ENCODE measurements at regions not wholly inside any gene's neighbourhood (a gene's known extent, or its start where the extent isn't known, plus 50 kb on each side); places are given as distances from the start of the nearest gene placed in this dataset.
A peak's percentile ranks its signal among the peaks of the same experiment; 100 is the strongest.
"Not testable (repeated sequence)": the region's sequence is repeated elsewhere in the genome, so short reads cannot be mapped to it uniquely, and the experiment has no call there.

DNA sequence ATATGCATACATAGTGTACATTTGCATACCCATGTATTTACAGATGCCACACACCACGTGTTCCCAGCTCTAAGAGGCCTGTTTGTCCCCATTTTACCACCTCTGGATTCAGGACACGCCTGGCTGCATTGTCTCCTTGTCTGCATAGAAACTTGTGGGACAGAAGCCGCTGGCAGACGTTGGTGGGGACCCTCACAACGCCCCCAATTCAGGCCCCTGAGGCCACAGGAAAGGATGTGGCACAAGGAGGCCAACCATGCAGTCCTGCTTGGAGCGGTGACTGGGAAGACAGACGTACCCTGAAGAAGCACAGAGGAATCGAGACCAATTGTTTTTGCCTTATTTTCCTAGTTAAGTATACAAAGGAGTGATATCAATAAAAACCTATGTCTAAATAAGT, 96.1 kb downstream of the ANKRD10 start:
- H3K4me3 ChIP-seq (ENCODE audit: low read length): no peak overlapping the region
- no peaks in the 10 kb centered on the region for H3K27me3 ChIP-seq (ENCODE audit: low read length)
- peaks cover 20% of the 10 kb centered on the region for H3K4me1 ChIP-seq (ENCODE audit: insufficient read depth, low read length)
- H3K9me2 ChIP-seq (replicated peaks; ENCODE audit: low read length): no peaks in the 10 kb centered on the region
- no peaks in the 10 kb centered on the region for H3K9me3 ChIP-seq (ENCODE audit: low read length)
- H3K36me3 ChIP-seq (ENCODE audit: low read depth, low read length): no peaks in the 10 kb centered on the region
- no peaks in the 10 kb centered on the region for H3F3A ChIP-seq (ENCODE audit: low read length, unreplicated experiment)
- no peak overlapping the region for H3K4me2 ChIP-seq (ENCODE audit: low read length)
- intact Hi-C loops (cut with micrococcal nuclease): loop anchor here (1.0 to 5.0 kb wide), 4 partner anchors 103 to 361 kb away; no protein-coding TSS in a partner anchor
- ATAC-seq: no peak
- no peaks in the 10 kb centered on the region for H3K79me2 ChIP-seq (ENCODE audit: low read length)
- ChIA-PET CTCF (no interaction called here), POLR2A (ENCODE audit: unreplicated experiment) (no interaction called here)
- DNase-seq: no peak
- TF ChIP-seq EZH2phosphoT487 (IDR thresholded peaks at IDR 0.05; ENCODE audit: borderline replicate concordance, low read length) (no peak), EZH2 (IDR thresholded peaks at IDR 0.05; ENCODE audit: low read length, unreplicated experiment) (no peak)
- TF ChIP-seq, protein P1, sequence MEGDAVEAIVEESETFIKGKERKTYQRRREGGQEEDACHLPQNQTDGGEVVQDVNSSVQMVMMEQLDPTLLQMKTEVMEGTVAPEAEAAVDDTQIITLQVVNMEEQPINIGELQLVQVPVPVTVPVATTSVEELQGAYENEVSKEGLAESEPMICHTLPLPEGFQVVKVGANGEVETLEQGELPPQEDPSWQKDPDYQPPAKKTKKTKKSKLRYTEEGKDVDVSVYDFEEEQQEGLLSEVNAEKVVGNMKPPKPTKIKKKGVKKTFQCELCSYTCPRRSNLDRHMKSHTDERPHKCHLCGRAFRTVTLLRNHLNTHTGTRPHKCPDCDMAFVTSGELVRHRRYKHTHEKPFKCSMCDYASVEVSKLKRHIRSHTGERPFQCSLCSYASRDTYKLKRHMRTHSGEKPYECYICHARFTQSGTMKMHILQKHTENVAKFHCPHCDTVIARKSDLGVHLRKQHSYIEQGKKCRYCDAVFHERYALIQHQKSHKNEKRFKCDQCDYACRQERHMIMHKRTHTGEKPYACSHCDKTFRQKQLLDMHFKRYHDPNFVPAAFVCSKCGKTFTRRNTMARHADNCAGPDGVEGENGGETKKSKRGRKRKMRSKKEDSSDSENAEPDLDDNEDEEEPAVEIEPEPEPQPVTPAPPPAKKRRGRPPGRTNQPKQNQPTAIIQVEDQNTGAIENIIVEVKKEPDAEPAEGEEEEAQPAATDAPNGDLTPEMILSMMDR (conservative IDR thresholded peaks at IDR 0.05; ENCODE audit: low read depth, low read length): no peak
- no peak overlapping the region for H3K27ac ChIP-seq (ENCODE audit: low read length)
- no peak overlapping the region for H3K9ac ChIP-seq (ENCODE audit: low read length)
- no TSS peak for BruUV-seq (replicated peaks)
- no peaks in the 10 kb centered on the region for H4K20me1 ChIP-seq (ENCODE audit: low read length)
- H2AFZ ChIP-seq (ENCODE audit: low read length): peak overlapping the region; percentile 71; the same call in 1 of the 2 replicates

DNA sequence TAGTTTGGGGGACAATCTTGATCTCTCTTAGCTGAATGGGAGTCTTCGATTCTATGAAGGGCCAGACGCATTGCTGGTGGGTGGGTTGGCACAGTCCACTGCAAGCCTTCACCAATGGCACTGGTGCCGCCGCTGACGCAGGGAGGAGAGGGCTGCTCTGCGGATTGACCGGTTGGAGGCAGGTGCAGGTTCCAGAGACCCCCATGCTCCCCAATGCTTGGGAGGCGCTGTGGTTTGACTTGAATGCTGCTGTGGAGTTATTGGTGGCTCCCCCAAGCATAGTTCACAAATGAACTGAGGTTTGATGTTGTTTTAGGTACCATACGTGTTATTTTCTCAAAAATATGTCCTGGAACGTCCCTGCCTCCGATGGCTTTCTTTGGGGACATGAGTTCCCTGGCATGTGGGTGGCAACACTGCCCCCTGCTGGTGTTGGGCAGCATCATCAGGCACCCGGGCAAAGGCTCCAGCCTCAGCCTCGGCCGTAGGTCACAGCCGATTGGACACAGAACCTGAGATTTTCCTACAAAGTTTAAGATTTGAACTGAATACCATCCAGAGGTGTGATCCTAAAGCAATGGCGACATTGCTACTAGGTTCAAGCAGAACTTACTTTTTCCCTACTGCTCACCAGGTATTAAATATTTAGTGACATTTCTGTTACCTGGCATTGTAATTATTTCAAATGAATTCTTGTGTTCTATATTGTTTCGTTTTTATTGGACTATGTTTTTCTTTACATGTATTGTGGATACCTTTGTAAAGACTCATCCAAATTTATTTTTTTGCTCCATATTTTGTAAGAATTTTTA, 95.5 kb downstream of the ANKRD10 start:
- H3K36me3 ChIP-seq (ENCODE audit: low read depth, low read length): no peaks in the 10 kb centered on the region
- CTCF ChIA-PET: no interaction called here
- H4K20me1 ChIP-seq (ENCODE audit: low read length): no peaks in the 10 kb centered on the region
- H3K9ac ChIP-seq (ENCODE audit: low read length): no peak overlapping the region
- peak overlapping the region; percentile 71 for H2AFZ ChIP-seq (ENCODE audit: low read length)
- H3K4me1 ChIP-seq (ENCODE audit: insufficient read depth, low read length): peaks cover 20% of the 10 kb centered on the region
- TF ChIP-seq, protein P1 (conservative IDR thresholded peaks at IDR 0.05; ENCODE audit: low read depth, low read length): peak; percentile 91
- TF ChIP-seq EZH2 (IDR thresholded peaks at IDR 0.05; ENCODE audit: low read length, unreplicated experiment): no peak
- H3F3A ChIP-seq (ENCODE audit: low read length, unreplicated experiment): no peaks in the 10 kb centered on the region
- no peaks in the 10 kb centered on the region for H3K9me2 ChIP-seq (replicated peaks; ENCODE audit: low read length)
- POLR2A ChIA-PET (ENCODE audit: unreplicated experiment): no interaction called here
- H3K27me3 ChIP-seq (ENCODE audit: low read length): no peaks in the 10 kb centered on the region
- H3K27ac ChIP-seq (ENCODE audit: low read length): no peak overlapping the region
- intact Hi-C loops (cut with micrococcal nuclease): loop anchor here (1.0 to 5.0 kb wide), 4 partner anchors 104 to 362 kb away; no protein-coding TSS in a partner anchor
- peak; percentile 89 for ATAC-seq
- no peaks in the 10 kb centered on the region for H3K79me2 ChIP-seq (ENCODE audit: low read length)
- peak overlapping the region; percentile 55 for H3K4me3 ChIP-seq (ENCODE audit: low read length)
- no peaks in the 10 kb centered on the region for H3K9me3 ChIP-seq (ENCODE audit: low read length)
- no TSS peak for BruUV-seq (replicated peaks)
- peak; percentile 75 for DNase-seq
- peak overlapping the region; percentile 81 for H3K4me2 ChIP-seq (ENCODE audit: low read length)

DNA sequence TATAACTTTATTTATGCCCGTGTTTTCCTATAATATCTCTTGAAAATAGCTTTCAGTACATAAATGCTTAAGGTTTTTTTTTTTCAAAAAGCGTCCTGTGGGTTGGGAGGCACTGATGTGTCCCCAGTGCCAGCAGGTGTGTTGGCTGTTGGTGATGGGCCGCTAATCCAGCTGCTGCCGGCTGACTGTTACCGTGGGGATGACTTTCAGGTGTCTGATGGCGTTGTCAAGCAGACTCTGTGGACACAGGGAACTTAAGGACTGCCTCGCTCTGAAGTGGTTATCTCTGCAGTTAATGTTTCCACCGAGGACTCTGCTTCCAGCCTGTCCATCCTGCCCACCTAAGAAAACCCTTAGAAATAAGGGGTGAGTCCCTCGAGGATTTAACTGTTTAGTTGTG, 94.5 kb downstream of the ANKRD10 start:
- Histone ChIP-seq H3K9ac (ENCODE audit: low read length) (no peak overlapping the region), H3K79me2 (ENCODE audit: low read length) (no peaks in the 10 kb centered on the region), H3K9me3 (ENCODE audit: low read length) (no peaks in the 10 kb centered on the region), H3K36me3 (ENCODE audit: low read depth, low read length) (no peaks in the 10 kb centered on the region), H4K20me1 (ENCODE audit: low read length) (no peaks in the 10 kb centered on the region), H3F3A (ENCODE audit: low read length, unreplicated experiment) (no peaks in the 10 kb centered on the region), H2AFZ (ENCODE audit: low read length) (no peak overlapping the region), H3K9me2 (replicated peaks; ENCODE audit: low read length) (no peaks in the 10 kb centered on the region), H3K4me1 (ENCODE audit: insufficient read depth, low read length) (peaks cover 16% of the 10 kb centered on the region), H3K4me2 (ENCODE audit: low read length) (no peak overlapping the region), H3K27ac (ENCODE audit: low read length) (no peak overlapping the region), H3K27me3 (ENCODE audit: low read length) (no peaks in the 10 kb centered on the region), H3K4me3 (ENCODE audit: low read length) (no peak overlapping the region)
- TF ChIP-seq EZH2phosphoT487 (IDR thresholded peaks at IDR 0.05; ENCODE audit: borderline replicate concordance, low read length) (no peak), EZH2 (IDR thresholded peaks at IDR 0.05; ENCODE audit: low read length, unreplicated experiment) (no peak)
- TF ChIP-seq, protein P1 (conservative IDR thresholded peaks at IDR 0.05; ENCODE audit: low read depth, low read length): no peak
- DNase-seq (no peak), ATAC-seq (no peak)
- intact Hi-C loops (cut with micrococcal nuclease): no loop called here
- POLR2A ChIA-PET (ENCODE audit: unreplicated experiment): no interaction called here
- CTCF ChIA-PET: no interaction called here
- no TSS peak for BruUV-seq (replicated peaks)

DNA sequence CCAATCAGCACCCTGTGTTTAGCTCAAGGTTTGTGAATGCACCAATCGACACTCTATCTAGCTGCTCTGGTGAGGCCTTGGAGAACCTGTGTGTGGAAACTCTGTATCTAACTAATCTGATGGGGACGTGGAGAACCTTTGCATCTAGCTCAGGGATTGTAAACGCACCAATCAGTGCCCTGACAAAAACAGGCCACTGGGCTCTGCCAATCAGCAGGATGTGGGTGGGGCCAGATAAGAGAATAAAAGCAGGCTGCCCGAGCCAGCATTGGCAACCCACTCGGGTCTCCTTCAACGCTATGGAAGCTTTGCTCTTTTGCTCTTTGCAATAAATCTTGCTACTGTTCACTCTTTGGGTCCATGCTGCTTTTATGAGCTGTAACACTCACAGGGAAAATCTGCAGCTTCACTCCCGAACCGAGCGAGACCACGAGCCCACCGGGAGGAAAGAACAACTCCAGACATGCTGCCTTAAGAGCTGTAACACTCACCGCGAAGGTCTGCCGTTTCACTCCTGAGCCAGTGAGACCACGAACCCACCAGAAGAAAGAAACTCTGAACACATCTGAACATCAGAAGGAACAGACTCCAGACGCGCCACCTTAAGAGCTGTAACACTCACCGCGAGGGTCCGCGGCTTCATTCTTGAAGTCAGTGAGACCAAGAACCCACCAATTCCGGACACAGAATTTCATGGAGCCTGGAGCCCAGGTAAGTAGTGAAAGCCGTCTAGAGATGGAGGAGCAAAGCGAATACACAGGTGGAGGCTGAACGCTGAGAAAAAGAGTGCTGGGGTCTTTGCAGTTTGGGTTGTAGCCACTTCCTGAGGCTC, 92.8 kb downstream of the ANKRD10 start:
- H2AFZ ChIP-seq (ENCODE audit: low read length); H3K4me3 ChIP-seq (ENCODE audit: low read length); H3F3A ChIP-seq (ENCODE audit: low read length, unreplicated experiment); CTCF ChIA-PET; H3K9ac ChIP-seq (ENCODE audit: low read length); intact Hi-C loops (cut with micrococcal nuclease); POLR2A ChIA-PET (ENCODE audit: unreplicated experiment); H3K4me1 ChIP-seq (ENCODE audit: insufficient read depth, low read length); H3K27me3 ChIP-seq (ENCODE audit: low read length); H3K4me2 ChIP-seq (ENCODE audit: low read length); H3K79me2 ChIP-seq (ENCODE audit: low read length); H3K9me3 ChIP-seq (ENCODE audit: low read length); H3K36me3 ChIP-seq (ENCODE audit: low read depth, low read length); DNase-seq; H3K9me2 ChIP-seq (replicated peaks; ENCODE audit: low read length); ATAC-seq; BruUV-seq (replicated peaks); H4K20me1 ChIP-seq (ENCODE audit: low read length); H3K27ac ChIP-seq (ENCODE audit: low read length): not testable (repeated sequence)

Data from PC-3 (cell line).